GM23338 (cell line): ENCODE measurements at regions not wholly inside any gene's neighbourhood (a gene's known extent, or its start where the extent isn't known, plus 50 kb on each side); places are given as distances from the start of the nearest gene placed in this dataset.

Source experiments
- CREB1 ChIP-seq: fragments of 250-450 bp; sonication (Bioruptor Pico); IDR thresholded peaks from 2 replicates; pipeline ENCODE4 v1.5.0; 2020; ENCODE audit warnings: low read depth, mild to moderate bottlenecking, moderate library complexity
- CTCF ChIP-seq, 2 experiments: fragments of 200-600 bp in 1 of 2; sonication (generic) in 1 of 2; conservative IDR thresholded peaks; 2 replicates each; pipeline versions ENCODE4 v1.5.1 to v1.6.1; 2016 to 2017; ENCODE audit warnings: antibody characterized with exemption in 2 of 2, low read depth in 2 of 2, mild to moderate bottlenecking in 2 of 2, moderate library complexity in 1 of 2
- EZH2 ChIP-seq: fragments of 200-600 bp; sonication (generic); IDR thresholded peaks from one replicate; pipeline ENCODE4 v1.8.0; 2017; ENCODE audit warnings: antibody characterized with exemption, mild to moderate bottlenecking, low read depth; ENCODE audit not compliant: unreplicated experiment
- EZH2phosphoT487 ChIP-seq: fragments of 200-600 bp; sonication (generic); IDR thresholded peaks from one replicate; pipeline ENCODE4 v1.8.1; 2018; ENCODE audit warnings: antibody characterized with exemption; ENCODE audit not compliant: unreplicated experiment
- JUNB ChIP-seq: IDR thresholded peaks from one replicate; pipeline ENCODE4 v1.6.1; 2016; ENCODE audit warnings: antibody characterized with exemption; ENCODE audit not compliant: unreplicated experiment
- NANOG ChIP-seq: IDR thresholded peaks from 2 replicates; pipeline ENCODE4 v1.6.1; 2016; ENCODE audit warnings: antibody characterized with exemption, borderline replicate concordance
- POLR2AphosphoS5 ChIP-seq: IDR thresholded peaks from 2 replicates; pipeline ENCODE4 v1.6.1; 2016; ENCODE audit warnings: antibody characterized with exemption, low read depth
- ZNF114 ChIP-seq: fragments of 250-450 bp; sonication (Bioruptor Pico); IDR thresholded peaks from 2 replicates; pipeline ENCODE4 v1.5.0; 2020; ENCODE audit warnings: mild to moderate bottlenecking, moderate library complexity
- ZNF462 ChIP-seq: fragments of 250-450 bp; sonication (Bioruptor Pico); IDR thresholded peaks from 2 replicates; pipeline ENCODE4 v1.5.0; 2020; ENCODE audit warnings: mild to moderate bottlenecking, moderate library complexity

DNA sequence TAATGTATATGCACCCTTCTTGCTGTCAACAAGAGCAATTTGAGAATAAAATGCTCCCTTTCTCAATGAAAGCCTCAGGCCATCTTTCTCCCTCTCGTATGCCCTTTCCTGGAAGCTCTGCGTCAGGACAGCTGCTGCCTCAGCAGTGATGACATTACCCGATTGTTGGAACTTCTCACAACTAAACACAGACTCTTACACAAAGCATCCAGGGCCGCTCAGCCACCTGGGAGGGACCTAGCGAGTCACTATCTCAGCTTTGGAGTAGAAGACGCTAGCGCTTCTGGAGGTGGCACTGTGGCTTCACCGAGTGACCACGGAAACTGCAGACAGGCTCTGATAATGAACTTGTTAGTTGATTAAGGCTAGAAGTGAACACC, 153.2 kb upstream of the SOX1 start (continued):
- no peak for TF ChIP-seq ZNF462 (CRISPR knock-in tag)
- TF ChIP-seq POLR2AphosphoS5, result no peak
- no peak for TF ChIP-seq JUNB
- no peak for TF ChIP-seq EZH2
- no peak for TF ChIP-seq CTCF (conservative IDR thresholded peaks at IDR 0.05; ENCODE audit: low read depth in 2 of 2)
- no peak for TF ChIP-seq EZH2phosphoT487
- TF ChIP-seq CREB1 (CRISPR knock-in tag), result no peak
- no peak for TF ChIP-seq NANOG
- TF ChIP-seq ZNF114 (CRISPR knock-in tag), result no peak
